GM23248 (cell line): ENCODE measurements at regions not wholly inside any gene's neighbourhood (a gene's known extent, or its start where the extent isn't known, plus 50 kb on each side); places are given as distances from the start of the nearest gene placed in this dataset.

Experiments
- DNase-seq: peaks from one replicate; pipeline ENCODE4 v3.0.0-alpha.2; 2015
- H2AFZ ChIP-seq: fragments of 200-600 bp; sonication (generic); 2 replicates; pipeline ENCODE4 v1.6.1; 2016; ENCODE audit warnings: antibody characterized with exemption
- H3F3A ChIP-seq: fragments of 200-600 bp; sonication (generic); 2 replicates; pipeline ENCODE4 v1.6.1; 2016; ENCODE audit warnings: mild to moderate bottlenecking, antibody characterized with exemption, mixed run types; ENCODE audit not compliant: insufficient read depth
- H3K27ac ChIP-seq: fragments of 200-600 bp; sonication (generic); 2 replicates; pipeline ENCODE4 v1.5.1; 2016; ENCODE audit warnings: mild to moderate bottlenecking
- H3K27me3 ChIP-seq: fragments of 200-600 bp; sonication (generic); replicated peaks from 2 replicates; pipeline ENCODE4 v1.6.1; 2016; ENCODE audit warnings: mild to moderate bottlenecking; ENCODE audit not compliant: insufficient read depth
- H3K36me3 ChIP-seq: fragments of 200-600 bp; sonication (generic); 2 replicates; pipeline ENCODE4 v1.6.1; 2016; ENCODE audit warnings: low read depth, mild to moderate bottlenecking
- H3K4me1 ChIP-seq: fragments of 200-600 bp; sonication (generic); 2 replicates; pipeline ENCODE4 v1.6.1; 2016; ENCODE audit warnings: mild to moderate bottlenecking; ENCODE audit not compliant: insufficient read depth
- H3K4me2 ChIP-seq: fragments of 200-600 bp; sonication (generic); one replicate; pipeline ENCODE4 v1.6.1; 2016; ENCODE audit warnings: mild to moderate bottlenecking; ENCODE audit not compliant: unreplicated experiment
- H3K4me3 ChIP-seq: fragments of 200-600 bp; sonication (generic); 2 replicates; pipeline ENCODE4 v1.5.1; 2016; ENCODE audit warnings: mild to moderate bottlenecking
- H3K79me2 ChIP-seq: fragments of 200-600 bp; sonication (generic); 2 replicates; pipeline ENCODE4 v1.6.1; 2016; ENCODE audit warnings: mild to moderate bottlenecking; ENCODE audit not compliant: insufficient read depth
- H3K9ac ChIP-seq: fragments of 200-600 bp; sonication (generic); 2 replicates; pipeline ENCODE4 v1.6.1; 2016; ENCODE audit warnings: mild to moderate bottlenecking
- H3K9me2 ChIP-seq: fragments of 200-600 bp; sonication (generic); 2 replicates; pipeline ENCODE4 v1.6.1; 2016; ENCODE audit warnings: mixed run types, mild to moderate bottlenecking, moderate library complexity; ENCODE audit not compliant: insufficient read depth
- H3K9me3 ChIP-seq: fragments of 200-600 bp; sonication (generic); one replicate; pipeline ENCODE4 v1.6.1; 2017; ENCODE audit warnings: low read depth
- H4K20me1 ChIP-seq: fragments of 200-600 bp; sonication (generic); 2 replicates; pipeline ENCODE4 v1.6.0; 2016; ENCODE audit not compliant: insufficient read depth
- EZH2 ChIP-seq: fragments of 200-600 bp; sonication (generic); IDR thresholded peaks from 2 replicates; pipeline ENCODE4 v1.6.1; 2018; ENCODE audit warnings: antibody characterized with exemption, mild to moderate bottlenecking; ENCODE audit not compliant: insufficient read depth, poor library complexity, severe bottlenecking
- EZH2phosphoT487 ChIP-seq: fragments of 200-600 bp; sonication (generic); IDR thresholded peaks from 2 replicates; pipeline ENCODE4 v1.6.1; 2018; ENCODE audit warnings: antibody characterized with exemption, moderate library complexity, mild to moderate bottlenecking, low read depth; ENCODE audit not compliant: insufficient read depth
- WGBS, 2 experiments: methylation state at CpG; one replicate each; pipeline ENCODE4 v1.1.6; 2015 to 2017; ENCODE audit warnings: low lambda C conversion rate in 2 of 2, low coverage in 1 of 2; ENCODE audit errors: missing lambda C conversion rate in 2 of 2; 5-methylcytosine and 5-hydroxymethylcytosine counted together
- in situ Hi-C: fragments of 300-500 bp; cut with MboI; formaldehyde crosslinking; loops from 2 replicates; pipeline ENCODE4 v1.15.0; 2020

DNA sequence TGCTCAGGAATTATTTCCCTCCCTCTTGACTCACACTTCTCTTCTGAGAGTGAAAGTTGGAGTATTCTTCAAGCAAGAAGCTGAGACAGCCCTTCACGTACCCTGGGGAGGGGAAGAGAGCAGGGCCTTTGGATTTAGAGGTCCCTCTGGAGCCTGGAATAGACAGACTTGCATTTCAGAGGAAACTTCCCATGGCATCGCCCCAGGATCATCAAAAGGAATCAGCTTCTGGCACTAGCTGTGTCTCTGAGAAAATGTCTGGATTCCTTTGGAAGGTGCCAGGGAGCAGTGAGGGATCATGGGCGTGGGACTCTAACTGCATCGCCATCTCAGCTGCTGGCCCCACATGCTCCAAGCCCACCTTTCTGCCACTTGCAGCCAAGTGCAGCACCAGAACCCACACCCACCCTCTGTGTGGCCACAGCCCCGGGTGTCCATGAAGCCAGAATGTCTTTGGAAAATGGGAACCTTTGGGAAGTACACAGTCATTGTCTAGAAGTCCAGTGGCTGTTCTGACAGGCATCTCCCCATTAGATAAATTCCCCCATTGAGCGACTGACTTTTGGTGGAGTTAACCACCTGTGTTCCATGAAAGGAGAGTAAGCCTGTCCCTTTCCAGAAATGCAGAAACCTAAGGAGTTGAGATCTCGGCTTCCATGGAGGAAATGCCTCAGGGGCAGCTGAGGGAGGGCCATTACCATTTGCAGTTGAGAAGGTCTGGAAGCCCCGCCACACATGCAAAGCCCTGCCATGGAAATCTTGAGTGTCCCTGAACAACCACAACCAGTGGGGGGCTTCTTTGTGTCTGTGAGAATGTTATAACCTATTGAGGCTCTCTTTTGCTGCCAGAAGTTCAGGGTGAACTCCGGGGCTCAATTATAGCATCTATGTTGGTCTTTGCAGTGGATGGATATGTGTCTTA, 57.8 kb upstream of the GDF10 start:
- Histone ChIP-seq H3K4me2 (no peak overlapping the region), H3K36me3 (no peaks in the 10 kb centered on the region), H3K9me2 (no peaks in the 10 kb centered on the region), H2AFZ (no peak overlapping the region), H3K27ac (no peak overlapping the region), H3K4me3 (no peak overlapping the region), H3K79me2 (no peaks in the 10 kb centered on the region), H4K20me1 (no peaks in the 10 kb centered on the region), H3K4me1 (no peaks in the 10 kb centered on the region), H3K9ac (no peak overlapping the region), H3K27me3 (peaks cover 4% of the 10 kb centered on the region; the same call in 1 of the 2 replicates), H3K9me3 (no peaks in the 10 kb centered on the region), H3F3A (no peaks in the 10 kb centered on the region)
- in situ Hi-C loops: no loop called here
- TF ChIP-seq EZH2 (no peak), EZH2phosphoT487 (no peak)
- no peak for DNase-seq
- WGBS, 2 experiments: 20 to 24% methylated on average over 9 of the region's 9 CpGs

DNA sequence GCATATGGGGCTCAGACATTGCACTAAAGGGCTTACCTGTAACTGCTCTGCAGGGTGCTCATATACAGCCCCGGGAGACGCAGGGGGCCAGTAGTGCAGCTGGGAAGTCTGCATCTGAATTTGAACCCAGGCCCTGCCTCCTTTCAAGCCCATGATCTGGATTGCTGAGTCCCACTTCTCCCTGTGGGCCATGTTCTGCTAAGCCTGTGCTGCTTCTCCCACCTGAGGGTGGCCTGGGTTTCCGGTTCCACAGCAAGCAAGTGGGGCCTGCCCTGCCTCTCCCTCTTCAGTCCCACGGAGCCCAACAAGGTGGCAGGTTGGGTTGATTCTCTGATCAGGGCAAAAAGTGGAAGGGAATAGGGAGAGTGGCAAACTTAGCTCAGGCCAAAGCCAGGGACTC, 56.6 kb upstream of the GDF10 start:
- H3K9ac ChIP-seq: no peak overlapping the region
- H3K4me3 ChIP-seq: no peak overlapping the region
- H3K27ac ChIP-seq: no peak overlapping the region
- in situ Hi-C loops: no loop called here
- no peak for DNase-seq
- no peaks in the 10 kb centered on the region for H3K4me1 ChIP-seq
- H3K27me3 ChIP-seq: peaks cover 4% of the 10 kb centered on the region; the same call in 1 of the 2 replicates
- H3K9me3 ChIP-seq: no peaks in the 10 kb centered on the region
- 68 to 76% methylated on average over 4 of the region's 4 CpGs for WGBS, 2 experiments
- TF ChIP-seq EZH2: no peak
- no peak for TF ChIP-seq EZH2phosphoT487
- H3K4me2 ChIP-seq: no peak overlapping the region
- H2AFZ ChIP-seq: no peak overlapping the region
- no peaks in the 10 kb centered on the region for H3K36me3 ChIP-seq
- no peaks in the 10 kb centered on the region for H3F3A ChIP-seq
- H4K20me1 ChIP-seq: no peaks in the 10 kb centered on the region
- H3K79me2 ChIP-seq: no peaks in the 10 kb centered on the region
- no peaks in the 10 kb centered on the region for H3K9me2 ChIP-seq

DNA sequence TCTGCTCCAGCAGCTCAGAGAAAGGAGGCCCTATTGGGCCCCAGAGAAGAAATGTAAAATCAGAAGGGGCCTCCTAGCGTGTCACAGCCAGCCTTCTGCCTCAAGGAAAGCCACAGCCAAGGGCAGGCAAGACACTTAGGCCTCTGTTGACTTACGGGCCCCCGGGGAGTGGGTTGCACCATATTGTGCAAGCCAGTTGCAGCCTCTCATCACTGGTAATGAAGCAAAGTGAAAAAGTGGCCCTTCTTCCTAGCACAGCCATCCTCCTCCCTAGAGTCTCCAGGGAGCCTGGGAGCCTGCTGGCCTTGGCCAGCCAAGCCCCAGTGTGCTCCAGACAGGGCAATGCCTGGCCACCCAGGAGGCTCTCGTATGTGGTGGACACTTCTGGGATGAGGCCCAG, 56.2 kb upstream of the GDF10 start:
- 7 to 9% methylated on average over 4 of the region's 4 CpGs for WGBS, 2 experiments
- H3K27ac ChIP-seq: no peak overlapping the region
- no peak overlapping the region for H2AFZ ChIP-seq
- H3K36me3 ChIP-seq: no peaks in the 10 kb centered on the region
- H4K20me1 ChIP-seq: no peaks in the 10 kb centered on the region
- H3K27me3 ChIP-seq: peaks cover 4% of the 10 kb centered on the region; the same call in 1 of the 2 replicates
- no peaks in the 10 kb centered on the region for H3F3A ChIP-seq
- no peaks in the 10 kb centered on the region for H3K4me1 ChIP-seq
- H3K9me3 ChIP-seq: no peaks in the 10 kb centered on the region
- no peak for TF ChIP-seq EZH2phosphoT487
- no peak for DNase-seq
- H3K4me3 ChIP-seq: no peak overlapping the region
- no peak overlapping the region for H3K4me2 ChIP-seq
- in situ Hi-C loops: no loop called here
- H3K9ac ChIP-seq: no peak overlapping the region
- no peaks in the 10 kb centered on the region for H3K9me2 ChIP-seq
- no peaks in the 10 kb centered on the region for H3K79me2 ChIP-seq

DNA sequence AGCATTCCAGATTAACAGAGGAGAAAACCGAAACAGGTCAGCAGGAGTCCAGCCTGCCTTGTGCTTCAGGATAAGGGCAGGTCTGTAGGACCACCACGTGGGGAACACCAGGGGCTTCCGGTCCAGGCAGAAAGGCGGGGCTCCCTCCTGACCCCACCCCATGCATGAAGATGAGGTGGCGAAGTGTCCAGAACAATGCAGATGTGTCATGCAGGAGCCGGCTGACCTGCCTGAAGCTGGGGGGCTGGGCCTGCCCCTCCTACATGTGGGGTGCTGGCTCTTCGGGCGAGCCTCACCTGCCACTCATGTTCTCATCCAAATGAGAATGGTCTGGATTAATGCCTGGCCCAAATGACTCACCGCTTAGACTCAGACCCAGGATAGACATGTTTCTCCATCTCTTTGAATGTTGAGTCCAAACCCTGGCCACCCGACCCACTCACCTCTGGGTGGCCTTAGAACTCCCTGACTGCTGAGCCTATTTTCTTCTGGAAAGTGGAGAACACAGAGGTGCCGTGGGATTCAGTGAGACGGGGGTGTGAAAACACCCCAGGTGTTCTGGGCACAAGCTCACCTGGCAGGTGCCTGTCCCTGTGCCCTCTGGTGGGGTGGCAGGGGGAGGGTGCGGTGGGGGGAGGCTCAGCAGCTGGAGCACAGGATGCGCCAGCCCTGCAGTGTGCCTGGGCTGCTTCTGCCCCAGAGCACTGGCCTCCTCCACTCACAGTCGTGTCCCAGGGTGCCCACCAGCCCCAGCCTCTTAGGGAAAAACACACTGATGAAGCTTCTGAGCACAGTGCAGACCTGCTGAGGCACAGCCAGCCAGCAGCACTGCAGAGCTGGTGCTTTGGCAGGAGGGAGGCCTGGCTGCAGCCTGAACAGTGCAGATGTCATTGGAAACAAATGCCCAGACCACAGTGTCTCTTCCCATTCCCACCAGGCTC, 55.2 kb upstream of the GDF10 start:
- Histone ChIP-seq H3K9ac (no peak overlapping the region), H4K20me1 (no peaks in the 10 kb centered on the region), H3K9me3 (no peaks in the 10 kb centered on the region), H3K9me2 (no peaks in the 10 kb centered on the region), H3K79me2 (no peaks in the 10 kb centered on the region), H3K27me3 (peaks cover 4% of the 10 kb centered on the region; the same call in 1 of the 2 replicates), H3K36me3 (no peaks in the 10 kb centered on the region), H3F3A (no peaks in the 10 kb centered on the region), H3K27ac (no peak overlapping the region), H2AFZ (no peak overlapping the region), H3K4me1 (no peaks in the 10 kb centered on the region), H3K4me2 (no peak overlapping the region), H3K4me3 (no peak overlapping the region)
- 64 to 70% methylated on average over 15 of the region's 15 CpGs for WGBS, 2 experiments
- in situ Hi-C loops: no loop called here
- TF ChIP-seq EZH2 (no peak), EZH2phosphoT487 (no peak)
- no peak for DNase-seq
